H1 (cell line): ENCODE measurements at regions not wholly inside any gene's neighbourhood (a gene's known extent, or its start where the extent isn't known, plus 50 kb on each side); places are given as distances from the start of the nearest gene placed in this dataset.

Experiments
- ATF2 ChIP-seq: IDR thresholded peaks from 2 replicates; pipeline ENCODE4 v1.6.1; 2012; ENCODE audit warnings: low read length, inconsistent platforms

GRCh38 chr4:120491481-120491880 is 424.8 kb upstream of the MAD2L1 start (continued):
- TF ChIP-seq ATF2, result no peak
- TF ChIP-seq, all 59 proteins: peak for 0
